DMS114 treated with DMSO at 0.1 percent for 48 hours (cell line): ENCODE measurements at regions not wholly inside any gene's neighbourhood (a gene's known extent, or its start where the extent isn't known, plus 50 kb on each side); places are given as distances from the start of the nearest gene placed in this dataset.
"Not testable (repeated sequence)": the region's sequence is repeated elsewhere in the genome, so short reads cannot be mapped to it uniquely, and the experiment has no call there.

Source experiments
- DNase-seq: peaks from one replicate; lab custom pipeline; 2025; ENCODE audit not compliant: unreplicated experiment; lab: John Stamatoyannopoulos, UW

DNA sequence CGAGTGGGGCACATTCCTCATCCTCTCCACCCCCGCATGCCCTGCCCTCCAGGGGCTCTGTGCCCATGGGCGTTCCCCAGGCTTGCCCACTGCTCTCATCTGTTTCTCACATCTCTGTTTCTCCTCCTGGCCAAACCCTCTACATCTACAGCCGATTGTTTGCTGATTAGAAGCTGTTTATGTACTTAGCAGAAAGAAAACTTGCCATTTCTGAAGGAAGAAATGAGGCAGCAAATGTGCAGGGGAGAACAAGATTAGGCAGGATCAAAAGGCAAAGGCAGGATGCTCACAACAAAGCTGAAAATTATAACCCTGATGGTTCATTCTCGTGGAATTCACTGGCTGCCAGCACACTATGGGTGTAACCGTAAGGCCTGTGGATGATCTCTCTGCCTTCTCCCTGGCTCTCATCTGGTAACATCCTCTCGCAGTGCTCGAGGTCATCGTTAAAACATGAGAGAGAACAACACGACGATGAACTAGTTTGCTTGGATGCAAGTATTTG, 111.6 kb upstream of the KLF14 start:
- DNase-seq: no peak

GRCh38 chr7:130849604-130850003, 115.6 kb upstream of the KLF14 start:
- DNase-seq: no peak

- DNase-seq: no peak
These were observed 116.9 kb upstream of the KLF14 start for GRCh38 chr7:130850956-130851355.

GRCh38 chr7:130852867-130853266, 118.9 kb upstream of the KLF14 start:
- no peak for DNase-seq

- DNase-seq: no peak
These were observed 119.7 kb upstream of the KLF14 start for GRCh38 chr7:130853503-130854279.

GRCh38 chr7:130854481-130854880, 120.5 kb upstream of the KLF14 start:
- no peak for DNase-seq

- no peak for DNase-seq
These were observed 122.9 kb upstream of the KLF14 start for GRCh38 chr7:130856866-130857265.

DNA sequence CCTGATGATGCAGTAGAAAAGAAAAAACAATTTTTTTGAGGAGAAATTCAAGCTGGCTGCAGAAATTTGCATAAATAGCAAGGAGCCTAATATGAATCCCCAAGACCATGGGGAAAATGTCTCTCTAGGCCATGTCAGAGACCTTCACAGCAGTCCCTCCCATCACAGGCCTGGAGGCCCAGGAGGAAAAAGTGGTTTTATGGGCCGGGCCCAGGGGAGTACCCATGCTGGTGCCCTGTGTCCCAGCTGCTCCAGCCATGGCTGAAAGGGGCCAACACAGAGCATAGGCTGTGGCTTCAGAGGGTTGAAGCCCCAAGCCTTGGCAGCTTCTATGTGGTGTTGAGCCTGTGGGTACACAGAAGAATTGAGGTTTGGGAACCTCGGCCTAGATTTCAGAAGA, 126.8 kb upstream of the KLF14 start:
- not testable (repeated sequence) for DNase-seq

GRCh38 chr7:130865408-130866236, 131.6 kb upstream of the KLF14 start:
- no peak for DNase-seq

DNA sequence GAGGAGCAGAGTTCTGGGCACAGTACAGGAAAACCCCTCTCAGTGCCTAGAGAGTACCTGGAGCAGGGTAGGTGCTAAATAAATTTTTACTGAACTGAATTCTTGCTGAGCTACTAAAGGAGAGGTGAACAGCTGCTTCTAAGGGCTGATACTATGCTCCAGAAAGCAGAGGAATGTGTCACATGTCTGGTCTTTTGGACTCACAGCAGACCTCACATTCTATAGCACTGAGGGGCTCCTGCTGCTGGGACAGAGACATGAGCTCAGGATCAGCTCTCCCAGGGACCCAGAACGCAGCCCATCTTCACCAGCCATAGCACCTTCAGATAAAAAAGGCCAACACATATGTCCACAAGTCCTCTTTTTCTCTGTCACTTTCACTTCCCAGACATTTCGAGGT, 133.0 kb upstream of the KLF14 start:
- no peak for DNase-seq

- DNase-seq: no peak
These were observed 133.7 kb upstream of the KLF14 start for GRCh38 chr7:130867581-130868136.

GRCh38 chr7:130868139-130868538, 134.1 kb upstream of the KLF14 start:
- no peak for DNase-seq

DNA sequence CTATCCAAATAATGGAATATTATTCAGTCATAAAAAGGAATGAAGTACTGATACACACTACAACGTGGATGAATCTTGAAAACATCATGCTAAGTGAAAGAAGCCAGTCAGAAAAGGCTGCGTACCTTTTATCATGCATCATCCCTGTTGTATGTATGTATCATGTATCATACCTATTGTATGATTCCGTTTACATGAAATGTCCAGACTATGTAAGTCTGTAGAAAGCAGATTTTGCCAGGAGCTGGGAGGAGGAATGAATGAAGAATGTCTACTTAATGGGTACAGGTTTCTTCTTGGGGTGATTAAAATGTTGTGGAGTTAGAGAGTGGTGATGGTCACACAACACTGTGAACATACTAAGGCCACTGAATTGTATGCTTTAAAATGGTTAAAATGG, 135.9 kb upstream of the KLF14 start:
- DNase-seq: no peak

DNA sequence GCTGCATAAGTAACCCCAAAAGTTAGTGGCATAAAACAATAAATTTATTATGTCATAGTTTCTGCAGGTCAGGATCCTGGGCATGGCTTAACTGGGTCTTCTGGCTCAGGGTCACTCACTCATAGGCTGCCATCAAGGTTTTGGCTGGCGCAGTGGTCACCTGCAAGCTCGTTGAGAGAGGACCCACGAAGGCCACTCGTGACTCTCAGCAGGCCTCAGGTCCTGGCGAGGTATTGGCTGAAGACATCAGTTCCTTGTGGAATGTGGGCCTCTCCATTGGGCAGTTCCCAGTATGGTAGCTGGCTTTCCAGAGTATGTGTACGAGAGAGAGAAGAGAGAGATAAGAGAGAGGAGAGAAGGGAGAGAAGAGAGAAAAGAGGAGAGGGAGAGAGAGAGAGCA, 138.3 kb upstream of the KLF14 start:
- no peak for DNase-seq

DNA sequence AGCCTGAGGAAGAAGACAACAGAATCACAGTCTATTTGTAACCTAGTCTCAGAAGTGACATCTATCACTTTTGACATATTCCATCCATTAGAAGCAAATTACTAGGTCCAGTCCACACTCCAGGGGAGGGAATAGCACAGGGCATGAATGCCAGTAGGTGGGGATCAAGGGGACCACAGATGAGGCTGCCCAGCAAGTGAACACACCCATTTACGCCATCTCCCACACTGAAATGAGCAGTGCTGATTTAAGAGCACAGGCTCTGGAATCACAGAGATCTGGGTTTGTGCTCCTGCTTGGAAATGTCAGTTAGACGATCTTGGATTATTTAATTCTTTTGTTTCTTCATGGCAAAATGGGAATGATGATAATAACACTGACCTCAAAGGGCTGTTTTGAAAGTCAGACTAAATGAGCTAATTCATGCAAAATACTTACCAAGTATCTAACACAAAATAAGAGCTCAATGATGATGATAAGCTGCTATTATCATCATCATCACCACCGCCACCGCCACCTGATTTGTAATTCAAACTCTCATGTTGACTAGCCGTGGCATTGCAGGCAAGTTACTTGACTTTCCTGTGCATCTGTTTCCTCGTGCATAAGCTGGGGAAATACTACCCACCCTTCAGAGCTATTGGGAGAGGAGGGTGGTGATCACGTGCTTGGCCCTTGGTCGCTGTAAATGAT, 138.9 kb upstream of the KLF14 start:
- no peak for DNase-seq

- DNase-seq: no peak
These were observed 140.3 kb upstream of the KLF14 start for GRCh38 chr7:130874071-130874915.

DNA sequence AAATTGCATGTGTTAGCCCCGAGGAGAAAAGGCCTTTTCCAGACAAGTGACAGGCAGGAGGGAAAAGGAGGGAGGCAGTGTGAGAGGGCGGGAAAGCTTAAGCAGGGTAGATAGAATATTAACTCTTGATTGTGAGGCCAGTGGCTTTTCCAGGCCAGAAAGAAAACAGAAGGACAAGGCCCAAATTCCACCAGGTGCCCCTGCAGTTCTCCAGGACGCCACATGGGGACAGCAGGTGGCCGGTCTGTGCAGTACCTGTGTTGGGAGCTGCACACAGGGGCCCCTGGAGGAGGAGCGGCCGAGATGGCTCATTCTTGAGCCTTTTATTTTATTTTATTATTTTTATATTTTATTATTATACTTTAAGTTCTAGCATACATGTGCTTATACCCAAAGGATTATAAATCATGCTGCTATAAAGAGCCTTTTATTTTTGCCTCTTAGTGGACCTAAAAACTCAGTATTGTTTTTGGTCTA, 141.3 kb upstream of the KLF14 start:
- no peak for DNase-seq

DNA sequence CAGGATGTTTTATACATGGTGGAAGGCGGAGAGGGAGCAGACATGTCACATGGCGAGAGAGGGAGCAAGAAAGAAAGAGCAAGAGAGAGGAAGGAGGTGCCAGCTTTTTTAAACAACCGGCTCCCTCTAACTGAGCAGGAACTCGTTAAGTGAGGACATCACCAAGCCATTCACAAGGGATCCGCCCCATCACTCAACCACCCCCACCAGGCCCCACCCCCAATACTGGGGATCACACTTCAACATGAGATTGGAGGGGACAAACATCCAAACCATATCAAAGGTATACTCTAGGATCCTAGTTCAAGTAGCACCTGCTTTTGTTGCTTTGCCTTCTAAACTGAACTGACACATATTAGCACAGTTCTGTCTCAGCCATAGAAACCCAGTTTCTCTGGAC, 141.9 kb upstream of the KLF14 start:
- no peak for DNase-seq

- DNase-seq: no peak
These were observed 143.4 kb upstream of the KLF14 start for GRCh38 chr7:130877236-130877990.

- DNase-seq: no peak
These were observed 143.9 kb upstream of the KLF14 start for GRCh38 chr7:130877991-130878305.
